GM20431 (cell line): ENCODE measurements at regions not wholly inside any gene's neighbourhood (a gene's known extent, or its start where the extent isn't known, plus 50 kb on each side); places are given as distances from the start of the nearest gene placed in this dataset.
"Not testable (repeated sequence)": the region's sequence is repeated elsewhere in the genome, so short reads cannot be mapped to it uniquely, and the experiment has no call there.

ENCODE experiments used
- in situ Hi-C: fragments of 300-500 bp; cut with MseI, MboI; formaldehyde crosslinking; loops from one replicate; pipeline ENCODE4 v1.15.0; 2020; ENCODE audit warnings: low sequenced_read_pairs; ENCODE audit not compliant: unreplicated experiment

- in situ Hi-C loops = no loop called here
Observed at GRCh38 chr3:153919773-153920172, 201.4 kb upstream of the ARHGEF26 start.

- in situ Hi-C loops = no loop called here
Observed at GRCh38 chr3:153921826-153922225, 199.4 kb upstream of the ARHGEF26 start.

- in situ Hi-C loops = no loop called here
Observed at GRCh38 chr3:153925841-153926514, 195.2 kb upstream of the ARHGEF26 start.

DNA sequence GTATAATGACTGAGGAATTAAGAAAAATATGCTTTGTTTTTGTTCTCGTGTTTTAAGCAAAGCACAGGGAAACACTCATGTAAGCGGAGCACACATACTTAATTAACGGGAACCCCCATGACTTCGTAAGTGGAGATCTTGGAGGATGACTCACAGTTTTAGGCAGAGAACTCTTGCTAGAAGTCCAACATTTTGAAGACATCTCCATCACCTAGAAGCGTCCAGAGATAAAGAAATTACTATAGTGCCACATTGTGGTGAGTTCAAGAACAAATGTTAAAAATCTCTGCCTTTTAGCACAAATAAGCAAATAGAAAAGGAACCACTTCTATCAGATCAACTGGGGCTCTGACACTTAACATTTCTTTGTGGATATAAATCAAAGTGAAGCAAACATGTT is 194.1 kb upstream of the ARHGEF26 start:
- in situ Hi-C loops = no loop called here

DNA sequence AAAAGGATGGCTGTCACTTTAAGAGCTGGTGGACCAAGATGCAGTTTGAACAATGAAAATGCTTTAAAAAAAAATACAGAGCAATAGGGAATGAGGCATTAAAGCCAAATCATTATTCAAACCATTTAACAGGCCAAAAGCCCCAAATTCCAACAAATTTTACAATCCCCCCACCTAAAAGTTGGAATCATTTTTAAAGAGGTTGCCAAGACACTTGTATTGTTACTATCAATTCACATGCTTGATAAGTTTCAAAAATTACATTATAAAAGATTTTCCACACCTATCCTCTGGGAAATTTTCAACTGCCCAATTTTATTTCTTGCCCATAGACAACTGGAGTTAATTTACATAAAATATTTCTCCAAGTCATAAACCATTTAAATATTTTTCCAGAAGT is 192.3 kb upstream of the ARHGEF26 start:
- in situ Hi-C loops = no loop called here

GRCh38 chr3:153933481-153933880 is 187.7 kb upstream of the ARHGEF26 start:
- in situ Hi-C loops = not testable (repeated sequence)

DNA sequence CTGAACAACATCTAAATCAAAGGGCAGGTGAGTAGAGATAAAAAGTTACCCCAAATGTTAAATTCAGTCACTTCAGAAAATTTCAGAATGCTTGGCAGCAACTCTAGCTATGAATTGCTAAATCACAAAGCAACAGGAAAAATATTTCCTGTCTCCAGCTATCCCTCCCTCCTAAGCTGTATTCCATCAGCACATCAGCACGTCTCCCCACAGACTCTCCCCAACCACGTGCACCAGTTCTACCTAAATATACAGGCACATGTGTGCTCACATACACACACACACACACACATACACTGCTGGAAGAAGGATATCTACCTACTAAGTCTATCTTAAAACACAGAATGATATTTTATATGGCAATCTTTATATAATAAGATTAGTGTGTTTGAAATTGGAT is 177.1 kb upstream of the ARHGEF26 start:
- in situ Hi-C loops = no loop called here

- in situ Hi-C loops = no loop called here
Observed at GRCh38 chr3:153951276-153951675, 169.9 kb upstream of the ARHGEF26 start.

- in situ Hi-C loops = no loop called here
Observed at GRCh38 chr3:153952091-153952490, 169.1 kb upstream of the ARHGEF26 start.

- in situ Hi-C loops = no loop called here
Observed at GRCh38 chr3:153956613-153957012, 164.6 kb upstream of the ARHGEF26 start.

DNA sequence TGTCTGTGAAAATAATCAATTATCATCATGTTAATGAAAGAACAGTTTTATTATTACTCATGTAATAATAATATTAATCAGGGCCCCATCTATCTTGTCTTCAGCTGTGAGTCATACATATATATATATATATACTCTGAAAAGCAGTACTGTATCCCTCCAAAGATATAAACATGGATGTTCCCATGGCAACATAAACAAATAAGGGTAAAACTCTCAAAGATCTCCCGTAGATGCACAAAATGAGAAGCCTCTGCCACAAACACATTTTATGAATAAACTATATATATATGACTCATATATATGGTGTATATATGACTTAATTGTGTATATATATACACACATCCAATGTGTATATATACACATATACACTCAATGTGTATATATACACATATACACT is 163.8 kb upstream of the ARHGEF26 start:
- in situ Hi-C loops = no loop called here

DNA sequence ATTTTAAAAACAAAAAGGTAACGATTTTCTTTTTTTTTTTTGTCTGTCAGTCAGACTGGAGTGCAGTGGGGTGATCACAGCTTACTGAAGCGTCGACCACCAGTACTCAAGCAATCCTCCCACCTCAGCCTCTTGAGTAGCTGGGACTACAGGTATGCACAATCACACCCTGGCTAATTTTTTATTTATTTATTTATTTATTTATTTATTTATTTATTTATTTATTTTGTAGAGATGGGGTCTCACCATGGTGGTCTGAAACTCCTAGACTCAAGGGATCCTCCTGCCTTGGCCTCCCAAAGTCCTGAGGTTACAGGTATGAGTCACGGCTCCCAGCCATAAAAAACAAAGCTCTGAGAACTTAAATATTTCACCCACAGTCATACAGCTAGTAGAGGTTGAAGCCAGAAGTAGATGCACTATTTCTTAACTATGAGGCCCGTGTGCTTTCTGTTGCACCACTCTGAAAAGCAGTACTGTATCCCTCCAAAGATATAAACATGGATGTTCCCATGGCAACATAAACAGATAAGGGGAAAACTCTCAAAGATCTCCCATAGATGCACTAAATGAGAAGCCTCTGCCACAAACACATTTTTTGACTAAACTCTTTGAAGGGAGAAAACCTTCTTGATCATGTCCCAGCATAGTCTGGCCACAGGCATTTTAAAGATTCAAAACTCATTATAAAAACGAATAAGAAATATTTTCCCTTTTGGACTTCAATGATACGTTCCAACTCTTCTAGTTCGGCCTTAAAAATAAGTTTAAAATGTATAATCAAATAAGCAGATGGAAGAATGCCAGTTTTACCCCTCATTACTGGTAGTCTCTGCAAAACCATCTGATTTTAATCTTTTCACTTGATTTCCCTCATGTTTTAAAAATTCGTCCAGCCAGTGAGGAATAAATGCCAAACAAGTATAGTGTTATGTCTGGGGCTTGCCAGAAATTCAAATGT is 162.3 kb upstream of the ARHGEF26 start:
- in situ Hi-C loops = no loop called here

DNA sequence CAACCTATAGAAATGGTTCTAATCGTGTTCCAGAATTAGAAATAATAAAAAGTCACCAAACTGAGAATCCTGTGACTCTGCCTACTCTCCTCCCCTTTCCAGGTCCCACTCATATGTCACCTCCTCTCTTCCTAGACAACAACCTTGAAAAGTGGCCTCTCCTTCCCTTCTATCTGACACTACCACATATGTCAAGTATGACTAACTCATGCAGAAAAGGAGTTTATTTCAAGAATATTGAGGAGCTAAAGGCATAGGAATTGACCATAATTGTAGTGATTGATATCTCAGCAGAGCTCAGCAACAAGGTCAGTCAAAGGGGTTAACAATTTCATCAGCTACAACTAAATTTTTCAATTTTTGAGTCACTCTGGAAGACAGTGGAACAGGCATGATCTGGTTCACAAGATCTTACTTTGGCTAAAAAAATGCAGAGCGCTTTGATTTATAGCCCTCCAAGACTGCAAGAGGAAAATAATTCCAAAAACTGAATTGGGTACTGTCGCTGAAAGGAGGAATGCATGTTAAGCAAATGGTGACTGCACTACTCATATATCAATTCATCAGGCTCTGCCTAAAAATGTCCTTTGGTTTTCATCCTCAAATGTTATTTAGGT is 160.6 kb upstream of the ARHGEF26 start:
- in situ Hi-C loops = no loop called here

DNA sequence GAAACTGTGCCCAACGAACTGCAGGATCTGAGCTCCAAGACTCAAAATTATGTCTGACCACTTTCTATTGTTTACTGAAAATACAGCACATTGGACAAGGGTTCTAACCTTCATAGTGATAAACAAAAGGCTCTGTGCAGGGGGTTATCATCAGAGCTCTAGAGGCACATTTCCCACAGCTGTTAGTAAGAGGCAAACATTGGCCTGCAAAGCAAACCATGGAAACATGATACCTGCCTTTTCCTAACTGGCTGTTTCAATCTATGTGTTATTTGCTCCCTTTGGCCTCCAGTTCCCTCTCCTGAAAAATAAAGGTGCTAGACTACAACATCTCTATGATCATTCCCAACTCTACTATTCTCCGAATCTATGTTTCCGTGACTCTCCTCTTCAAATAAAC is 159.7 kb upstream of the ARHGEF26 start:
- in situ Hi-C loops = no loop called here

DNA sequence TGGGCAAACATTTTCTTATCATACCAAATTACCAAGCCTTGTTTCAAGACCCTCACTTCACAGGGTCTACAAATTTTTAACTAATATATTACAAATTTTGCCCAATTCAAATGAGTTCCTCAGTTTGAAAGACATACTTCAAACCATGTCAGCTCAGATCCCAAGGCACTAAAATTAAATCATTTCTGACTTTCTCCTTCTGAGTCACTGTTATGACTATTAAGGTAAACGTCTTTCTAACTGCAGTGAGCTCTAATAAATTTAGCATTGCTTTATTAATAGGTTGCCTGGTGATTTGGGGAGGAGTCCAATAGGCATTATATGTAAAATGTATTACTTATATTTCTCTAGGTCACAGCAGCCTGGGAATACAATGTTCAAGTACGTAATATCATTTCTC is 158.2 kb upstream of the ARHGEF26 start:
- in situ Hi-C loops = no loop called here

GRCh38 chr3:153967260-153967659 is 153.9 kb upstream of the ARHGEF26 start:
- in situ Hi-C loops = no loop called here

- in situ Hi-C loops = no loop called here
Observed at GRCh38 chr3:153970047-153970446, 151.1 kb upstream of the ARHGEF26 start.

DNA sequence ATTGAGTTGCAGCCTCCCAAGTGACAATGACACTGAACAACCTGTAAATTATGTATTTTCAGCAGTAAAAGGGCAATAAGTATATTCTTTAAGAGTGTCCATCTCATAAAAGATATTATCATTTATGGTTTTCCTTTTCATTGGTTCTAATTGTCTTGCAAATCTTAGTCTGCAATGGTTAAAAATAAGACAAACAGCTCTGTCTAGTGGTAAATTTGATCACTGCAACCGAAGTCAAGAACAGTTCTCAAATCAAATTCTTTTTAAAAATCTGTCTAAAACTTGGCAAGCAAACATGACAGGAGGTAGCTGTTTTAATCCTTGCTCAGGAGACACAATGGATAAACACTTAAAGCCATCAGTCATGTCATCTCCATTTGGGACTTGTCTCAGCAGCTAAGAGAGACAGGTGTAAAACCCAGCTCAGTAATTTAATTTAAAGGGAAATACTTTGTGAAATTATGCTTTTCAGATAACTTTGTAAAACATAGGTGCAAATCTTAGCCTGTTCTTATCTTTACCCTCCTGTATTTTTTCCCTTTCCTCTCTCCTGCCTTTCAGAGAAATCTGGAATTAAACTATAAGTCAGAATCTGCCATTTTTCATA is 150.3 kb upstream of the ARHGEF26 start:
- in situ Hi-C loops = no loop called here

- in situ Hi-C loops = no loop called here
Observed at GRCh38 chr3:153972862-153973261, 148.3 kb upstream of the ARHGEF26 start.

DNA sequence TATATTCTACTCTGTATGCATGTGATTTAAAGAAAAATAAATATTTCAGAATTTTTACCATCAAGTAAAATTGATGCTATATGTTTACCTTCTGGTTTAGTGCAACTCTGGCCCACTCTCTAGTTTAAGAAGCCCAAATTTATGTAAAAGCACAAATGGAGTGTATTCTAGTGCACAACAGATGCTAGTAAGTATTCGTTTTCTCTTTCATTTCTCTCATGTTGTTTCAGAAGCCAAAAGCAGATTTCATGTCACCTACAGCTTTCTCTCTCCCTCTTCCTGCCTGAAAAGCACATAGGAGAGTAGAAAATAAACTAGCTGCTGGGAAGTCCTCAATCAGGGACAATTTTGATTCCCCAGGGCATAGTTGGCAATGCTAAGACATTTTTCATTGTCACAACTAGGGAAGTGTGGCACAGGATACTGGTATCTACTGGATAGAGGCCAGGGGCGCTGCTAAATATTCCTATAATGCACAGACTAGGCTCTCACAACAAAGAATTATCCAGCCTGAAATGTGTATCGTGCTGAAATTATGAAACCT is 147.4 kb upstream of the ARHGEF26 start:
- in situ Hi-C loops = no loop called here
